GM21381 (cell line): ENCODE measurements at regions not wholly inside any gene's neighbourhood (a gene's known extent, or its start where the extent isn't known, plus 50 kb on each side); places are given as distances from the start of the nearest gene placed in this dataset.
"Not testable (repeated sequence)": the region's sequence is repeated elsewhere in the genome, so short reads cannot be mapped to it uniquely, and the experiment has no call there.

Experiments used
- ATAC-seq: cut with Tn5 transposase; IDR thresholded peaks from one replicate; pipeline ENCODE4 v1.9.1; 2021; ENCODE audit warnings: mild to moderate bottlenecking, moderate library complexity; ENCODE audit not compliant: unreplicated experiment

DNA sequence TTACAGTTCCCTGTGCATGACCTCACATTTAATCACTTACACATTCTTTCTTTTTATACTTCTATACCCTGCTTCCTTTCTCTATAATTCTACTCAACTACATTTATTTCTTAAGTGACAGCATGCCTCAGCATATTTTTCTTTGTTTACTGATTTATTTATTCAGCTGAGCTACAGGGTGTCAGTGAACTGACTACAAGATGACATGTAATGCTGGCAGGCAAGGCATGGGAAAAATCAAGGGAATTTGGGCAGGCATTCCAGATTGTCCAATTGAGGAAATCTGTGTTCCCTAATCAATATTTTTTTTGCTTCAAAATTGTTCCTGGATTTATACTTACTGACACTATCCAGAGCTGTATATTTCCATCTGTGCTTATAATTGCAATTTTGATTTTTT, 875.5 kb downstream of the C4orf33 start:
- ATAC-seq: no peak

- no peak for ATAC-seq
These were observed 876.3 kb downstream of the C4orf33 start for GRCh38 chr4:129972257-129972656.

DNA sequence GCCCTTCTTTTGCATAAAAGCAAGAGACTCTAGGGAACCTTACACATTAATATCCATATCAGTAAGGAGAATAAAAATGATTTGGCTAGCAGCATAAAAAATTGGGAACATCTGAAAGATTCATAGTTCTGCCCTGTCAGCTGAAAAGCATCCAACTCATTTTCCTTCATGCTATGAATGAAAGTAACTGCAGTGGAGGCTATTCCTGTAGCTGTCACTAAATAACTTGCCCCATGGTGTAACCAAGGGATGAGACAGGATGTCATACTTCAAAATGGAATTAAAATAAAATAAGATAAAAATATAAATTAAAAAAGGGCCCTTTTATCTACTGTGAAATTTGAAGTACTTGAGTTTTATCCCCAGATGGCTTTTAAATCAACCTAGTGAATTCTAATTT, 878.8 kb downstream of the C4orf33 start:
- ATAC-seq: no peak

- no peak for ATAC-seq
These were observed 882.4 kb downstream of the C4orf33 start for GRCh38 chr4:129978315-129978714.

DNA sequence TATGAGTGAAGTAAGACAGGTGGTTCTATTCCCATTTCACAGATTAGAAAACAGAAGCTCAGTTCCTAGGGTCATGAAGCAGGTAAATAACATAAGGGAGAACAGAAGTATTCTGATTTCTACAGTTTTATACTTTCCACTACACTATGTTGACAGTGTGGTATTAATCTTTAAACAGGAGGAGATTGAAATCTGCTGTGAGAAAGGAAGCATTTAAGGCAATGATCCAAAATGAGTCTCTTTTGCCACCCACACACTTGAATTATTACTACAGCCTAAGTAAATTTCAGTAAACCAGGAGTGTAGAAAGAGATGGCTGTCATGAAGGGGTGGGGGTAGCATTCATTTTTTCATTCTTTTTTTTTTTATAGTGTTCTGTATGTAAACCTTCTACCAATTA, 893.0 kb downstream of the C4orf33 start:
- no peak for ATAC-seq

- peak; percentile 66 for ATAC-seq
These were observed 898.8 kb downstream of the C4orf33 start for GRCh38 chr4:129994715-129995114.

DNA sequence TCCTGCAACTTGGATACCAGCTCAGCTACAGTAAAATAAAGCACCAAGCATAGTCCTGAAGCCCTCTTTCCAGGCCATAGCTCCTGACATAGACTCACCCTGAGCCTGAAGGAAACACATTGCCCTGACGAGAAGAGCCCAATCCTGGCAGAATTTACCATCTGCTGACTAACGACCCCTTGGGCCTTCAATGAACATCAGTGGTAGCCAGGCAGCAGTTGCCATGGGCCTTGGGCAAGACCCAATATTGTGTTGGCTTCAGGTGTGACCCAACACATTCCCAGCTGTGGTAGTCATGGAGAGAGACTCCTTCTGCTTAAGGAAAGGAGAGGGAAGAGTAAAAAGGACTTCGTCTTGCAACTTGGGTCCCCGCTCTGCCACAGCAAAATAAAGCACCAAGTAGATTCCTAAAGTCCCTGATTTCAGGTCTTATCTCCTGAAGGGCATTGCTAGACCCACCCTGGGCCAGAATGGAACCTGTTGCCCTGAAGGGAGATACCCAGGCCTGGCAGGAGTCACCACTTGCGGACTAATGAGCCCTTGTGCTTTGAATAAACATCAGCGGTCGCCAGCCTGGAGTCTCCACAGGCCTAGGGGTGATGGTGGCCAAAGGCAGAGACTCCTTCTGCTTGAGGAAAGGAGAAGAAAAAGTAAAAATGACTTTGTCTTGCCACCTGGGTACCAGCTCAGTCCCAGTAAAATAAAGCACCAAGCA, 902.6 kb downstream of the C4orf33 start:
- ATAC-seq: no peak

DNA sequence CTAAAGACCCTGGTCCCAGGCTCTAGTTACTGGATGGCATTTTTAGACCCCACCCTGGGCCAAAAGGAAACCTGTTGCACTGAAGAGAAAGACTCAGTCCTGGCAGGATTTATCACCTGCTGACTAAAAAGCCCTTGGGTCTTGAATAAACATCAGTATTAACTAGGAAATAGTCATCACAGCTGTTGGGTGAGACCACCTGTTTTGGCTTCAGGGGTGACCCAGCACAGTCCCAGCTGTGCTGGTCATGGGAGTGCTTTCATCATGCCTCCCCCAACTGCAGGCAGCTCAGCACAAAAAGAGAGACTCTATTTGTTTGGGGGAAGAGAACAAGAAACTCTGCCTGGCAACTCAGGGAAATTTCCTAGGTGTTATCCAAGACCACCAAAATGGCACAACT, 903.2 kb downstream of the C4orf33 start:
- ATAC-seq: no peak

DNA sequence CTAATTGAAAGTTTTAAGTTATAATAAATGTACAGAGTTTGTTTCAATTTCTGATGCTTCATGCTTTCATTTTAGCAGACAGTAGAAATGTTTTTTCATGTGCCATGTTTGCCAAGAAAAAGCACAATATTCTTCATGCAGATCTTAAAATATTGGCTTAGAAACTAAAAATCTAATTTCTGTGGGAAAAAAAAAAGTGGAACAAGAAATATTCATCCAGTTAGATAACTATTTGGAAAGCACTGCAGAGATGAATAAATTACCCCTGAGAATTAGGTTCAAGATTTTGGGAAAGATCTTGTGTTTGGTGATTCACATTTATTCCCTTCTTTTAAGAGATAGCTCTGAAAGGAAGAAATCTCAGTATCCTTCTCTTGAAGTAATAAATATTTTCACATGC, 912.5 kb downstream of the C4orf33 start:
- ATAC-seq: no peak

DNA sequence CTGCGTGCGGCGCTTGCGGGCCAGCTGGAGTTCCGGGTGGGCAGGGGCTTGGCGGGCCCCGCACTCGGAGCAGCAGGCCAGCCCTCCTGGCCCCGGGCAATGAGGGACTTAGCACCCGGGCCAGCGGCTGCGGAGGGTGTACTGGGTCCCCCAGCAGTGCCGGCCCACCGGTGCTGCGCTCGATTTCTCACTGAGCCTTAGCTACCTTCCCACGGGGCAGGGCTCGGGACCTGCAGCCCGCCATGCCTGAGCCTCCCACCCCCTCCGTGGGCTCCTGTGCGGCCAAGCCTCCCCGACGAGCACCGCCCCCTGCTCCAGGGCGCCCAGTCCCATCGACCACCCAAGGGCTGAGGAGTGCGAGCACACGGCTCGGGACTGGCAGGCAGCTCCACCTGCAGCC, 916.9 kb downstream of the C4orf33 start:
- ATAC-seq: not testable (repeated sequence)

DNA sequence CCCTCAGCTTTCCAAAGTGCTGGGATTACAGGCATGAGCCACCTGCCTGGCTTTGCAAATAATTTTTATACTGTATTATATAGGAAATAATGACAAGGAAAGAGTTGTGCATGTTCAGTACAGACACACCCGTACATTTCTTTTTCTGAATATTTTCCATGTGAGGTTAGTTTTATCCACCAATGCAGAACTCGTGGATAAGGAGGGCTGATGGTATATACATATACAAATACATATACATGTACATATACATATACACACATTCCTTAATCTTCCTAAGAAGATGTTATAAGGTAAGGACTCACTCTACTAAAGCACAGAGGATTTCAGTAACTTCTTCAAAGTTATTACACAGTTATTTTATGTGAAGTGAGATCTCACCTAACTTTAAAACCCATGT, 925.8 kb downstream of the C4orf33 start:
- no peak for ATAC-seq

GRCh38 chr4:130023088-130023487, 927.1 kb downstream of the C4orf33 start:
- no peak for ATAC-seq

GRCh38 chr4:130025701-130026100, 929.7 kb downstream of the C4orf33 start:
- ATAC-seq: no peak

- ATAC-seq: no peak
These were observed 930.2 kb downstream of the C4orf33 start for GRCh38 chr4:130026185-130026584.

DNA sequence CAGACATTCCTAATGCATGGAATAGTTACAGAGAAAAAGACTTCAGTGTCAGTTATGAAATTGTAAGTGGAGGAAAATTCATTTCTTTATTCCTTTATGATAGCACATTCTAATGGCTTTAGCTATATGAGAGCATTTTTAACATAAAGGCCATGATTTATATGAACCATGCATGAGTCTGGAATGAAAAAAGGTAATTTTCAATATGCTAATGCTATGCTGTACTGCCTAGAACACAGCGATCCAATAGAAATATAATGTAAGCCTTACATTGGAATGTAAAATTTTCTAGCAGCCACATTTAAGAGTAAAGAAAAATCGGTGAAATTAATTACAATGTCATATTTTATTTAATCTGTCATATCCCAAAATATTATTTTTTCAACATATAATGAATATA, 932.0 kb downstream of the C4orf33 start:
- no peak for ATAC-seq

- ATAC-seq: peak; percentile 85
These were observed 932.6 kb downstream of the C4orf33 start for GRCh38 chr4:130028552-130028951.

GRCh38 chr4:130029442-130029841, 933.5 kb downstream of the C4orf33 start:
- no peak for ATAC-seq

DNA sequence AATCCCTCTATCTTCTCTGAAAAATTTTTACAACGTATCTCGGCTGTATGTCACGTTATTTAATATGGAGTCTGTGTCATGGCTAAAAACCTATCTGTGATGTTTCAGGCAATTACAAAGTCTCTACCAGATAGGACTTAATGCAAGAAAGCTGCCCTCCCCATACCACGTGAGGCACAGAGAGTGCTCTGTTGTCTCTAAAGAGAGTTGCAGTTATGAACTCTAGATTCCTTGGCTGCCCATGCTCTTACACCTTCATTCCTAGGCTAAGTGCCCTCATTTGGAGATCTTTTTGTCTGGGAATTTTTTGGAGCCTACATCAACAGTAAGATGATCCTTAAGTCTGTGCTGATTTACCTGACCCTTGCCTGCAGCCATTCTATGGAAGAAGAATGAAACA, 935.9 kb downstream of the C4orf33 start:
- no peak for ATAC-seq

- not testable (repeated sequence) for ATAC-seq
These were observed 937.7 kb downstream of the C4orf33 start for GRCh38 chr4:130033657-130034056.

DNA sequence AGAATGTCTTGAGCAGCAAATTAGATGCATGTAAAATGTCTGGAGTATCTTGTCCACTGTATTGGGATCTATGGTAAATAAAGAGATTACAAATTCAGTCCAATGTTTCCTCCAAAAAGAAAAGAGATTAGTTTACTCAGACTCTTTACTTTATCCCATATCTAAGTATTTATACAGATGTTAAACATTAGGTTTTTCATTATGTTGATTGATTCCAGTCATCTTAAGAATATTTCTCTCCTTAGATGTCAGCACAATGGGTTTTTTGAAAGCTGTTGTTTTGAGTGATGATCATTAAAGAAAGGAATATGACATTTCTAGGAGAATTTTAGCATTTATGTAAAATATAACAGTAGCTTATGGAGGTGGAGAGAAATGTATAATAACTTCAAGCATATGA, 938.9 kb downstream of the C4orf33 start:
- no peak for ATAC-seq

- no peak for ATAC-seq
These were observed 939.4 kb downstream of the C4orf33 start for GRCh38 chr4:130035391-130035790.

DNA sequence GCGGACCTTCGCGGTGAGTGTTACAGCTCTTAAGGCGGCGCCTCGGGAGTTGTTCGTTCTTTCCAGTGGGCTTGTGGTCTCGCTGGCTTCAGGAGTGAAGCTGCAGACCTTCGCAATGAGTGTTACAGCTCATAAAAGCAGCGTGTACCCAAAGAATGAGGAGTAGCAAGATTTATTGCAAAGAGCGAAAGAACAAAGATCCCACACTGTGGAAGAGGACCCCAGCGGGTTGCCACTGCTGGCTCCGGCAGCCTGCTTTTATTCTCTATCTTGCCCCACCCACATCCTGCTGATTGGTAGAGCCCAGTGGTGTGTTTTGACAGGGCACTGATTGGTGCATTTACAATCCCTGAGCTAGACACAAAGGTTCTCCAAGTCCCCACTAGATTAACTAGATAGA, 941.9 kb downstream of the C4orf33 start:
- not testable (repeated sequence) for ATAC-seq

DNA sequence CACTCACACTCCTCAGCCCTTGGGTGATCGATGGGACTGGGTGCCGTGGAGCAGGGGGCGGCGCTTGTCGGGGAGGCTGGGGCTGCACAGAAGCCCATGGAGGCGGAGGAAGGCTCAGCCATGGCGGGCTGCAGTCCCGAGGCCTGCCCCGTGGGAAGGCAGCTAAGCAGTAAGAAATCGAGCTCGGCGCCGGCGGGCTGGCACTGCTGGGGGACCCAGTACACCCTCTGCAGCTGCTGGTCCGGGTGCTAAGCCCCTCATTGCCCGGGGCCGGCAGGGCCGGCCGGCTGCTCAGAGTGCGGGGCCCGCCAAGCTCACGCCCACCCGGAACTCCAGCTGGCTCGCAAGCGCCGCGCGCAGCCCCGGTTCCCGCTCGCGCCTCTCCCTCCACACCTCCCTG, 942.6 kb downstream of the C4orf33 start:
- not testable (repeated sequence) for ATAC-seq
